Mesenchymal stem cell (in vitro differentiated cells and primary cell): ENCODE measurements at regions not wholly inside any gene's neighbourhood (a gene's known extent, or its start where the extent isn't known, plus 50 kb on each side); places are given as distances from the start of the nearest gene placed in this dataset.

Experiments used
- DNase-seq: peaks from one replicate; pipeline ENCODE4 v3.0.0-alpha.2; 2013
- H2AFZ ChIP-seq: one replicate; pipeline ENCODE4 v1.6.1; 2013; ENCODE audit warnings: low read depth, mild to moderate bottlenecking, control low read depth, inconsistent platforms, low read length, moderate library complexity
- H2AK5ac ChIP-seq: 2 replicates; pipeline ENCODE4 v1.6.1; 2013; ENCODE audit warnings: low read length, moderate library complexity, mild to moderate bottlenecking, inconsistent platforms; ENCODE audit not compliant: severe bottlenecking
- H2BK120ac ChIP-seq: one replicate; pipeline ENCODE4 v1.6.1; 2013; ENCODE audit warnings: low read depth, mild to moderate bottlenecking, inconsistent platforms, low read length, moderate library complexity
- H2BK12ac ChIP-seq, 2 experiments: one replicate each; pipeline ENCODE4 v1.6.1; 2013; ENCODE audit warnings: inconsistent platforms in 2 of 2, low read length in 2 of 2, mild to moderate bottlenecking in 2 of 2, moderate library complexity in 2 of 2, control low read depth in 1 of 2
- H2BK15ac ChIP-seq: one replicate; pipeline ENCODE4 v1.6.1; 2013; ENCODE audit warnings: mild to moderate bottlenecking, low read depth, inconsistent platforms; ENCODE audit not compliant: poor library complexity, severe bottlenecking
- H2BK5ac ChIP-seq: 2 replicates; pipeline ENCODE4 v1.6.1; 2013; ENCODE audit warnings: low read depth, mild to moderate bottlenecking, low read length, control low read depth, inconsistent platforms; ENCODE audit not compliant: poor library complexity, severe bottlenecking
- H3K14ac ChIP-seq, 2 experiments: one replicate each; pipeline ENCODE4 v1.6.1; 2013; ENCODE audit warnings: inconsistent platforms in 2 of 2, low read length in 2 of 2, control low read depth in 1 of 2, mild to moderate bottlenecking in 1 of 2, moderate library complexity in 1 of 2
- H3K18ac ChIP-seq, 2 experiments: one replicate each; pipeline ENCODE4 v1.6.1; 2013; ENCODE audit warnings: inconsistent platforms in 2 of 2, low read length in 2 of 2, control low read depth in 1 of 2, low read depth in 1 of 2, mild to moderate bottlenecking in 1 of 2
- H3K23ac ChIP-seq, 2 experiments: one replicate each; pipeline ENCODE4 v1.6.1; 2013; ENCODE audit warnings: inconsistent platforms in 2 of 2, low read length in 2 of 2, mild to moderate bottlenecking in 2 of 2, moderate library complexity in 2 of 2, control low read depth in 1 of 2
- H3K27ac ChIP-seq: 2 replicates; pipeline ENCODE4 v1.5.1; 2013; ENCODE audit warnings: mild to moderate bottlenecking, moderate library complexity, low read length, control low read depth, inconsistent platforms; ENCODE audit not compliant: poor library complexity, severe bottlenecking
- H3K27me3 ChIP-seq, 2 experiments: 2 replicates each; pipeline versions ENCODE4 v1.6.1 to v1.7.0; 2013; ENCODE audit warnings: low read length in 2 of 2, mild to moderate bottlenecking in 2 of 2, moderate library complexity in 2 of 2, control low read depth in 1 of 2, inconsistent platforms in 1 of 2; ENCODE audit not compliant: control insufficient read depth in 1 of 2, insufficient read depth in 1 of 2
- H3K36me3 ChIP-seq, 2 experiments: 2 replicates each; pipeline versions ENCODE4 v1.6.1 to v1.7.0; 2013; ENCODE audit warnings: low read length in 2 of 2, control low read depth in 1 of 2, inconsistent platforms in 1 of 2, low read depth in 1 of 2, mild to moderate bottlenecking in 1 of 2; ENCODE audit not compliant: insufficient read depth in 2 of 2, control insufficient read depth in 1 of 2
- H3K4ac ChIP-seq, 2 experiments: one replicate each; pipeline ENCODE4 v1.6.1; 2013; ENCODE audit warnings: inconsistent platforms in 2 of 2, low read length in 2 of 2, mild to moderate bottlenecking in 2 of 2, moderate library complexity in 2 of 2, control low read depth in 1 of 2, low read depth in 1 of 2
- H3K4me1 ChIP-seq: 2 replicates; pipeline ENCODE4 v1.6.1; 2013; ENCODE audit warnings: low read depth, low read length, control low read depth; ENCODE audit not compliant: control insufficient read depth, insufficient read depth
- H3K4me2 ChIP-seq: 2 replicates; pipeline ENCODE4 v1.6.1; 2013; ENCODE audit warnings: low read length, mild to moderate bottlenecking, inconsistent platforms; ENCODE audit not compliant: poor library complexity, severe bottlenecking
- H3K4me3 ChIP-seq, 2 experiments: 2 replicates each; pipeline versions ENCODE4 v1.5.1 to v1.7.0; 2013; ENCODE audit warnings: low read length in 2 of 2, mild to moderate bottlenecking in 2 of 2, control low read depth in 1 of 2, low read depth in 1 of 2; ENCODE audit not compliant: insufficient read depth in 1 of 2
- H3K79me1 ChIP-seq: replicated peaks from 2 replicates; pipeline ENCODE4 v1.6.1; 2013; ENCODE audit warnings: mild to moderate bottlenecking, control low read depth, low read length, inconsistent platforms; ENCODE audit not compliant: poor library complexity, severe bottlenecking
- H3K9ac ChIP-seq: 2 replicates; pipeline ENCODE4 v1.7.0; 2013; ENCODE audit warnings: mild to moderate bottlenecking, low read length, moderate library complexity
- H3K9me3 ChIP-seq: 2 replicates; pipeline ENCODE4 v1.7.0; 2013; ENCODE audit warnings: mild to moderate bottlenecking, low read length; ENCODE audit not compliant: control insufficient read depth
- H4K8ac ChIP-seq: one replicate; pipeline ENCODE4 v1.6.1; 2013; ENCODE audit warnings: inconsistent platforms, mild to moderate bottlenecking, low read length, moderate library complexity
- H4K91ac ChIP-seq: one replicate; pipeline ENCODE4 v1.6.1; 2013; ENCODE audit warnings: mild to moderate bottlenecking, low read length, inconsistent platforms
- WGBS: methylation state at CpG from one replicate; pipeline ENCODE4 v1.1.7; 2013; ENCODE audit warnings: mixed read lengths; 5-methylcytosine and 5-hydroxymethylcytosine counted together

DNA sequence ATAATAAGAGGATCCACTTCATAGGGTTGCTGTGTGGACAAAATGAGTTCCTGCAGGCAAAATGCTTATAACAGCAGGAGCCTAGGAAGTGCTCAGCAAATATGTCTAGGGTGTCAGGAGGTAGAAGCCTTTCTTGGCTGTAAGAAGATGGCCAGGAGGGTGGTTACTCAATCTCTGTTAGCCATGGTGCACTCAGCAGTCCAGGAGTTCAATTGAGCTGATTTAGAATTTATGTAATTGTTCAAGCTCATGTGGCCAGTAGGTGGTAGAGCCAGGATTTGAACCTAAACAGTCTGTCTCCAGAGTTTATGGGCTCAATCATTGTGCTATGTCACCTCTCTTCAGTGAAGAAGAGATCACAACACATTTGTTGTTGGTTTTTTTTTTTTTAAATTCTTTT is 381.2 kb downstream of the KIF4B start:
- Histone ChIP-seq H2BK5ac (no peak overlapping the region), H3K27ac (no peak overlapping the region)

DNA sequence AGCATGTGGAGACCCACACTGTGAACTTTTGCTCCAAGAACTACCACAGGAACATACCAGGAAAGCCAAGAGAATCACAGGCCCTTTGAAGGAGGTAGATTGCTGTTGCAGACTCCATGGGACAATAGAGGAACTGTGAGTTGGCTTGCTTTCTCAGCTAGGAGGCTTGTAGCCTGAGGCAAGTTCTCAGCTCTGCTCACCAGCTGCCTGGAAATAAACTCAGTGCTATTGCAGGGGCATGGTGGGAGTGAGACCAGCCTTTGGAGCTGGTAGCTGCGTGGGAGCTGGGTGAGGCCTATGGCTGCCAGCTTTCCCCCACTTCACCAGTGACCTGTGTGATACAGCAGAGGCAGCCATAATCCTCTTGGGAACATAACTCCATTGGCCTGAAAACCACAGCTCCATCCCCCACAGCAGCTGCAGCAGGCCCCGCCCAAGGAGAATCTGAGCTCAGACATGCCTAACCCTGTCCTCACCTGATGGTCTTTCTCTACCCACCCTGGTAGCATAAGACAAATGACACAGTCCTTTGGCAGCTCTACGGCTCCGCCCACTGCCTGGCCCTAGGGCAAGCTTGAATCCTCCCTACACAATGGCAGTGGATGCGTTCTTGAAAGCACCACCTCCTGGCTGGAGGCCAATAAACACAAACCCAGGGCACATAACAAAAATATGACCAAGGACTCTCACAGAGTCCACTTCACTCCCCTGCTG is 389.5 kb downstream of the KIF4B start:
- Histone ChIP-seq H3K27ac (no peak overlapping the region), H3K4me2 (no peak overlapping the region), H3K18ac (no peak overlapping the region), H3K27me3 (no peaks in the 10 kb centered on the region), H3K4me3 (no peak overlapping the region), H2BK15ac (no peak overlapping the region), H2AK5ac (no peak overlapping the region), H2AFZ (no peak overlapping the region), H3K4ac (no peak overlapping the region), H2BK120ac (no peak overlapping the region), H2BK5ac (no peak overlapping the region), H3K9me3 (peaks cover 23% of the 10 kb centered on the region), H3K36me3 (no peaks in the 10 kb centered on the region), H3K4me1 (no peaks in the 10 kb centered on the region), H2BK12ac (no peak overlapping the region), H3K9ac (no peak overlapping the region), H4K91ac (no peak overlapping the region), H3K14ac (no peak overlapping the region), H4K8ac (no peak overlapping the region), H3K23ac (no peak overlapping the region), H3K79me1 (no peaks in the 10 kb centered on the region)
- 63% methylated on average over 5 of the region's 5 CpGs for WGBS
- no peak for DNase-seq

More for the DNA sequence above, 381.2 kb downstream of the KIF4B start:
- Histone ChIP-seq H2BK15ac (no peak overlapping the region), H3K79me1 (no peaks in the 10 kb centered on the region), H3K36me3 (no peaks in the 10 kb centered on the region), H3K27me3 (no peaks in the 10 kb centered on the region), H3K4ac (no peak overlapping the region), H2AFZ (no peak overlapping the region), H3K14ac (no peak overlapping the region), H4K8ac (no peak overlapping the region), H3K9me3 (no peaks in the 10 kb centered on the region), H3K18ac (no peak overlapping the region), H3K4me3 (no peak overlapping the region), H3K4me2 (no peak overlapping the region), H2AK5ac (no peak overlapping the region), H3K23ac (no peak overlapping the region), H2BK120ac (no peak overlapping the region), H3K9ac (no peak overlapping the region), H4K91ac (no peak overlapping the region), H2BK12ac (no peak overlapping the region), H3K4me1 (no peaks in the 10 kb centered on the region)
- no peak for DNase-seq

DNA sequence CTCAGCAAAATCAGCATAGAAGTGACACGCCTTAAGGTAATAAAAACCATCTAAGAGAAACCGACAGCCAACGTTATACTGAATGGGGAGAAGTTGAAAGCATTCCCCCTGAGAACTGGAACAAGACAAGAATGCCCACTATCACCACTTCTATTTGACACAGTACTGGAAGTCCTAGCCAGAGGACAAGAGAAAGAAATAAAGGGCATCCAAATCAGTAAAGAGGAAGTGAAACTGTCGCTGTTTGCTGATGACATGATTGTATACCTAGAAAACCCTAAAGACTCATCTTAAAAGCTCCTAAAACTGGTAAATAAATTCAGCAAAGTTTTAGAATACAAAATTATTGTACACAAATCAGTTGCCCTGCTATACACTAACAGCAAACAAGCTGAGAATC is 393.3 kb downstream of the KIF4B start:
- Histone ChIP-seq H2BK120ac (no peak overlapping the region), H2BK5ac (no peak overlapping the region), H3K27ac (no peak overlapping the region), H2AK5ac (no peak overlapping the region), H3K9ac (no peak overlapping the region), H3K14ac (no peak overlapping the region), H3K4me3 (no peak overlapping the region), H3K9me3 (peaks cover 27% of the 10 kb centered on the region), H3K27me3 (no peaks in the 10 kb centered on the region), H2BK15ac (no peak overlapping the region), H3K4me1 (no peaks in the 10 kb centered on the region), H4K8ac (no peak overlapping the region), H2AFZ (no peak overlapping the region), H3K4me2 (no peak overlapping the region), H3K23ac (no peak overlapping the region), H3K79me1 (no peaks in the 10 kb centered on the region), H4K91ac (no peak overlapping the region), H3K36me3 (no peaks in the 10 kb centered on the region), H2BK12ac (no peak overlapping the region), H3K4ac (no peak overlapping the region), H3K18ac (no peak overlapping the region)
- 100% methylated on average over 2 of the region's 4 CpGs for WGBS
- DNase-seq: no peak

DNA sequence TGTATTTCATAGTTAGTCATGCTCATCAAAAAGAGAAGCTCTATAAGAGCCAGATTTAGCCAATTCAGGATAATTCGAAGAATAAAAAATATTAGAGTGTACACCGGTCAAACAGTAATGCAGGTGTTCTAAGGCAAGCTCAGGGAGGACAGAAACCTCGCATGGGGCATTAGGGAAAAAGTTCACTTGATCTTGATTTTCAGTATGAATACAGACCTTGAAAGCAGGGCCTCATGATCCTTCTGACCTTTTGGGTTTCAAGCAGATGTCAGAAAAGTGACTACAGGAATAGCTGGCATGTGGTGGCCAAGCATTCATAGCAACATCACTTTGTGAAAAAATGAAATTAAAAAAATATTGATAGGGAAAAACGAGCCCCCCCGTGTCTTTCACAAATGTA is 394.9 kb downstream of the KIF4B start:
- no peak overlapping the region for H3K4me3 ChIP-seq
- no peak overlapping the region for H2BK12ac ChIP-seq
- H2BK5ac ChIP-seq: no peak overlapping the region
- no peak overlapping the region for H3K23ac ChIP-seq
- H2BK15ac ChIP-seq: no peak overlapping the region
- H3K27ac ChIP-seq: no peak overlapping the region
- no peak overlapping the region for H3K14ac ChIP-seq
- H3K9me3 ChIP-seq: peaks cover 20% of the 10 kb centered on the region
- no peak overlapping the region for H3K4ac ChIP-seq
- H3K4me2 ChIP-seq: no peak overlapping the region
- no peak overlapping the region for H2AK5ac ChIP-seq
- no peak overlapping the region for H3K18ac ChIP-seq
- WGBS: 74% methylated on average over 5 of the region's 5 CpGs
- no peaks in the 10 kb centered on the region for H3K4me1 ChIP-seq
- H2BK120ac ChIP-seq: no peak overlapping the region
- H4K91ac ChIP-seq: no peak overlapping the region
- DNase-seq: no peak
- no peak overlapping the region for H3K9ac ChIP-seq
- H3K27me3 ChIP-seq: no peaks in the 10 kb centered on the region
- H3K36me3 ChIP-seq: no peaks in the 10 kb centered on the region
- H3K79me1 ChIP-seq: no peaks in the 10 kb centered on the region
- H2AFZ ChIP-seq: no peak overlapping the region
- no peak overlapping the region for H4K8ac ChIP-seq
